Osteoblast (primary cell): ENCODE measurements at regions not wholly inside any gene's neighbourhood (a gene's known extent, or its start where the extent isn't known, plus 50 kb on each side); places are given as distances from the start of the nearest gene placed in this dataset.

Source experiments
- DNase-seq: peaks from one replicate; pipeline ENCODE4 v3.0.0; 2011; ENCODE audit warnings: low spot score, mixed read lengths; ENCODE audit not compliant: insufficient read length; ENCODE audit errors: missing footprints
- H2AFZ ChIP-seq: 2 replicates; pipeline ENCODE4 v1.6.0; 2011; ENCODE audit warnings: mild to moderate bottlenecking, low read length
- H3K27ac ChIP-seq: 2 replicates; pipeline ENCODE4 v1.5.1; 2011; ENCODE audit warnings: mild to moderate bottlenecking, low read depth, low read length, moderate library complexity
- H3K27me3 ChIP-seq: 2 replicates; pipeline ENCODE4 v1.6.0; 2012; ENCODE audit warnings: mild to moderate bottlenecking, control low read depth, inconsistent platforms, low read length, moderate library complexity; ENCODE audit not compliant: insufficient read depth
- H3K36me3 ChIP-seq: 2 replicates; pipeline ENCODE4 v1.5.1; 2011; ENCODE audit warnings: mild to moderate bottlenecking, low read length, control low read depth, moderate library complexity; ENCODE audit not compliant: insufficient read depth
- H3K4me1 ChIP-seq: 2 replicates; pipeline ENCODE4 v1.5.1; 2011; ENCODE audit warnings: mild to moderate bottlenecking, low read length, control low read depth, moderate library complexity; ENCODE audit not compliant: insufficient read depth
- H3K4me2 ChIP-seq: 2 replicates; pipeline ENCODE4 v1.6.0; 2011; ENCODE audit warnings: mild to moderate bottlenecking, low read length; ENCODE audit not compliant: insufficient read depth
- H3K4me3 ChIP-seq: fragments of 200-600 bp; sonication (generic); 3 replicates; pipeline ENCODE4 v1.5.1; 2012; ENCODE audit warnings: mild to moderate bottlenecking, low read length, inconsistent platforms; ENCODE audit not compliant: insufficient read depth
- H3K79me2 ChIP-seq: 2 replicates; pipeline ENCODE4 v1.6.0; 2012; ENCODE audit warnings: mild to moderate bottlenecking, low read length, control low read depth, inconsistent platforms; ENCODE audit not compliant: insufficient read depth
- H3K9me3 ChIP-seq: 2 replicates; pipeline ENCODE4 v1.5.1; 2011; ENCODE audit warnings: low read depth, low read length, control low read depth
- H4K20me1 ChIP-seq: 2 replicates; pipeline ENCODE4 v1.6.0; 2012; ENCODE audit warnings: mild to moderate bottlenecking, low read length, control low read depth; ENCODE audit not compliant: insufficient read depth
- TF ChIP-seq, protein P1 (sequence below): IDR thresholded peaks from 2 replicates; pipeline ENCODE4 v1.5.1; 2011; ENCODE audit warnings: mild to moderate bottlenecking, low read depth, low read length, moderate library complexity; ENCODE audit errors: extremely low read depth

DNA sequence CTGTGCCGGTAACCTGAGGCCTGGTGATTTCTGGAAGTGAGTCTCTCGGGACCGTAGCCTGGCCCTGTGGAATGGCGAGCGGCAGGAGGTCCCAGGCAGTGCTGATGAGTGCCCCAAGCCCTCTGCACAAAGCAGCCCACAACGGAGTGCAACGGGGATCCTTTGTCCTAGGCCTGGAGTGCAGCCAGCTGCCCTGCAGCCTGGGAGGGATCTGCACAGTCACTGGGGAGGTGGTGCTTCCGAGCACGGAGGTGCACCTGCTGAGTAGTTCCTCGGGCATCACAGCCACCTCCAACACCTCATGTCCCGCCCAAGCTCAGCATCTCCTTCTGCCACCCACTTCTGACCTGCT, 162.8 kb upstream of the ZMIZ1 start:
- no peak for DNase-seq
- Histone ChIP-seq H3K36me3 (no peaks in the 10 kb centered on the region), H4K20me1 (no peaks in the 10 kb centered on the region), H3K79me2 (no peaks in the 10 kb centered on the region), H3K9me3 (no peaks in the 10 kb centered on the region), H3K4me1 (no peaks in the 10 kb centered on the region), H3K4me2 (no peak overlapping the region), H3K27ac (no peak overlapping the region), H3K27me3 (peaks cover 22% of the 10 kb centered on the region), H2AFZ (no peak overlapping the region), H3K4me3 (no peak overlapping the region)
- TF ChIP-seq, protein P1, sequence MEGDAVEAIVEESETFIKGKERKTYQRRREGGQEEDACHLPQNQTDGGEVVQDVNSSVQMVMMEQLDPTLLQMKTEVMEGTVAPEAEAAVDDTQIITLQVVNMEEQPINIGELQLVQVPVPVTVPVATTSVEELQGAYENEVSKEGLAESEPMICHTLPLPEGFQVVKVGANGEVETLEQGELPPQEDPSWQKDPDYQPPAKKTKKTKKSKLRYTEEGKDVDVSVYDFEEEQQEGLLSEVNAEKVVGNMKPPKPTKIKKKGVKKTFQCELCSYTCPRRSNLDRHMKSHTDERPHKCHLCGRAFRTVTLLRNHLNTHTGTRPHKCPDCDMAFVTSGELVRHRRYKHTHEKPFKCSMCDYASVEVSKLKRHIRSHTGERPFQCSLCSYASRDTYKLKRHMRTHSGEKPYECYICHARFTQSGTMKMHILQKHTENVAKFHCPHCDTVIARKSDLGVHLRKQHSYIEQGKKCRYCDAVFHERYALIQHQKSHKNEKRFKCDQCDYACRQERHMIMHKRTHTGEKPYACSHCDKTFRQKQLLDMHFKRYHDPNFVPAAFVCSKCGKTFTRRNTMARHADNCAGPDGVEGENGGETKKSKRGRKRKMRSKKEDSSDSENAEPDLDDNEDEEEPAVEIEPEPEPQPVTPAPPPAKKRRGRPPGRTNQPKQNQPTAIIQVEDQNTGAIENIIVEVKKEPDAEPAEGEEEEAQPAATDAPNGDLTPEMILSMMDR = no peak

DNA sequence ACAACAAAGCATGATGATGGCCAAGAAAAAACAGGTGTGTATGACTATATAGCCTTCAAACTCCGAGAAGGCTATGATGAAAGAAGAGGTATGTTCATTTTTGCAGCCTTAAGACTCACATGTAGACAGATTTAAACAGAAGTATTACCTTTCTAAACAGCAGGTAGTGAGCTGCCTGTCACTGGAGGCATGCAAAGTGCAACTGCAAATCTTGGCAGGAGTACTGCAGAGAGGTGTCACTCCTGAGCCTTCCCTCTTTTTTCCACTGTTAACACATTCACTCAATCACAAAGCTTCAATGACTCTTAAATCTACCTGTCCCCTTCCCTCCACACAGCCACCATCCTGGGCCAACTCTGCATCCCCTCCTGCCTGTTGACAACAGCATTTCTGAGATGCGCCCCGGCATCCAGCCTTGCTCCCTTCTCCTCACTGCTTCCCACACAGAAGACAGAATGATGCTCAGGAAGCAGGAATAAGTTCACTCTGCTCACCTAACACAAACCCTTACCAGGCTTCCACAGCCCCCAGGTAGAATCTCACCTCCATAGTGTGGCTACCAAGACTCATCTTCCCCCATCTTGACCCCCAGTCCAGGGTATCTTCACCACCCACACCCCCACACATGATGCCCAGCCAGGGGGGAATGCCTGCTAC, 161.9 kb upstream of the ZMIZ1 start:
- Histone ChIP-seq H3K79me2 (no peaks in the 10 kb centered on the region), H4K20me1 (no peaks in the 10 kb centered on the region), H3K27ac (no peak overlapping the region), H2AFZ (no peak overlapping the region), H3K27me3 (peaks cover 22% of the 10 kb centered on the region), H3K4me2 (no peak overlapping the region), H3K4me1 (no peaks in the 10 kb centered on the region), H3K4me3 (no peak overlapping the region), H3K36me3 (no peaks in the 10 kb centered on the region), H3K9me3 (no peaks in the 10 kb centered on the region)
- TF ChIP-seq, protein P1 = no peak
- DNase-seq = no peak

DNA sequence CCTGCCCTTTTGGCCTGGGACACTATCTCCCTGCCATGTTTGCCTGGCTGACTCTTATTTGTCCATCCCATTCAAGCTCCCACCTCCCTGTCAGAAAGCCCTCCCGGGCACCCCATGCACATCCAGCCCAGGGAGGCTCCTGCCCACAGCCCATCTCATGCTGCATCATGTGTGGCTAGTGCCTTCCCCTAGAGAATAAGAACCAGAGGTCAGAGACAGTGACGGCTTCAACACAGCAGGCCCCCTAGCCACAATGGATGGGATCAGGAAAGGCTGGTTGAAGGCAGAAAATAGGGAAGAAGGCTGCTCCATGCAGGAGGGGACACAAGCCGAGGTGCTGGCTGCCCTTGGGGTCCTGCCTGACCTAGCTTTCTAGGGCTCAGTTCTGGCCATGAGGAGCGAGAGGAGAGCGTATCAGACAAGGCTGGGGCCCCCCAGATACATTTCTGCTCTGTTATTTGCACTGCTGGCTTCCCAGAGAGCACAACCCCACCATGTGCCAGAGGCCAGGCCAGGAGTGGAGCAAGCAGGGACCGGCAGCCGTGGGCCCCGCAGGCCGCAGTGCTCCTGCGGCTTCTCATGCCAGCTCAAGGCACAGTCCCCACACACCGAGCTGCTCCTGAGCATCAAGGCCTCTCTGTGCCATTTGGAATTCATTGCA, 161.1 kb upstream of the ZMIZ1 start:
- H3K4me2 ChIP-seq = no peak overlapping the region
- no peak for DNase-seq
- TF ChIP-seq, protein P1 = no peak
- no peaks in the 10 kb centered on the region for H3K79me2 ChIP-seq
- no peak overlapping the region for H3K27ac ChIP-seq
- no peaks in the 10 kb centered on the region for H3K9me3 ChIP-seq
- H4K20me1 ChIP-seq = no peaks in the 10 kb centered on the region
- H3K4me1 ChIP-seq = no peaks in the 10 kb centered on the region
- no peak overlapping the region for H2AFZ ChIP-seq
- no peaks in the 10 kb centered on the region for H3K36me3 ChIP-seq
- H3K4me3 ChIP-seq = no peak overlapping the region
- peaks cover 22% of the 10 kb centered on the region for H3K27me3 ChIP-seq

DNA sequence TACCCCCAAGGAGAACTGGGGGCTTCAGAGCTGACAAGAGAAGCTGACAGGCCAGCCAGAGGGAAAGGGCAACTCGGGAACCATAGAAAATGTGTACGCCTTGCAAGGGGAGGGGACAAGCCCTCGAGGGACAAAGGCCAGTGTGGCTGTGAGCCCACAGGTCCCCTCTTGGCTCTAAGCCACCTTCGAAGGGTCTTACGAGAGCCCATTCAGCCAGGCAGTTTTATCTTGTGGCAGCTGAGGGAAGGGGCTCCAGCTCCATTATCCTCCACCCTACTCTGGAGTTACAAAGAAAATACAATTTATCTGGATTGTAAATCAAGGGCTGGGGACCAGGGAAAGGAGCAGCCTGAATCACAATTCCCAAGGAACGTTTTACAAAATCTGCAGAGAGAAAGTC, 159.5 kb upstream of the ZMIZ1 start:
- Histone ChIP-seq H3K79me2 (no peaks in the 10 kb centered on the region), H3K4me3 (no peak overlapping the region), H3K36me3 (no peaks in the 10 kb centered on the region), H3K9me3 (no peaks in the 10 kb centered on the region), H3K27ac (no peak overlapping the region), H4K20me1 (no peaks in the 10 kb centered on the region), H3K4me1 (no peaks in the 10 kb centered on the region), H3K27me3 (peaks cover 22% of the 10 kb centered on the region), H3K4me2 (no peak overlapping the region), H2AFZ (no peak overlapping the region)
- DNase-seq = no peak
- TF ChIP-seq, protein P1 = no peak
